Sciatic nerve (tissue), 2 donors: ENCODE measurements at regions not wholly inside any gene's neighbourhood (a gene's known extent, or its start where the extent isn't known, plus 50 kb on each side); places are given as distances from the start of the nearest gene placed in this dataset.

Experiments
- ATAC-seq: fragments of 200-7000 bp; cut with Tn5 transposase; one replicate; pipeline ENCODE4 v1.9.1; 2020; ENCODE audit warnings: mild to moderate bottlenecking, moderate library complexity
- DNase-seq: peaks from one replicate; pipeline ENCODE4 v3.0.0-alpha.2; 2020; ENCODE audit warnings: low spot score
- intact Hi-C: fragments of 100-400 bp; cut with DNase I; formaldehyde crosslinking; loops from one replicate; pipeline ENCODE4 v1.14.2; 2022
- donor health status: DM: no; HTN: no; CAD: no.
- donor health status: DM: no; HTN: no; CAD: no.

DNA sequence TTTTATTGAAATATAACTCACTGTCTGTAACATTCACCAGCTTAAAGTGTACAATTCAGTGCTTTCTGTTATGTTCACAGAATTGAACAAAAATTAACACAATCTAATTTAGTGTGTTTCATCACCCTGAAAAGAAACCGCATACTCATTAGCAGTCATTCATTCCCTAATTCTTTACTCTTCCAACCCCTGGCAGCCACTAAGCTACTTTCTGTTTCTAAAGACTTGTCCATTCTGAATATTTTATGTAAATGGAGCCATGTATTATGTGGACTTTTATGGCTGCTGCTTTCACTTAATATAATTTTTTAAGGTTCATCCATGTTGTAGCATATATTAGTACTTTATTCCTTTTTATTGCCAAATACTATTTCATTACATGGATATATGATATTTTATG, 94.7 kb upstream of the ATP8A1 start:
- no peak for DNase-seq
- no peak for ATAC-seq
- intact Hi-C loops, result no loop called here

DNA sequence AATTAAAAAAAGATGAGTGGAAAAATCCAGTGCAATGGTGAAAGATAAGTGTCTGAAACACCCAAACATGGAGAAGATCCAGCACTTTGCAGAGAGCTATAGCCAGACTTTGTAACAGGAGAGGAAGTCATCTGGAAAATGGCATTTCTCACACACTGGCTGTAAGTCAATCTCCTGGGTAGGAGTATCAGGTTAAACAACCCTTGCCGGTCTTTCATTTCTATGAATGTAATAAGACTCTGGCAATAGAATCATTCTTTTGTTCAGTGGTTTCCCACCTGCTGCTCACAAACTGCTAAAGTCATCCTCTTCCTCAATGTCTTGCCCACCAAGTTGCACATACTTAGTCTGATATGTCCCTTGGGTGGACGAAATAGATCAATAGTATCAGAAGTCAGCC, 94.0 kb upstream of the ATP8A1 start:
- ATAC-seq, result no peak
- DNase-seq, result no peak
- intact Hi-C loops, result no loop called here

DNA sequence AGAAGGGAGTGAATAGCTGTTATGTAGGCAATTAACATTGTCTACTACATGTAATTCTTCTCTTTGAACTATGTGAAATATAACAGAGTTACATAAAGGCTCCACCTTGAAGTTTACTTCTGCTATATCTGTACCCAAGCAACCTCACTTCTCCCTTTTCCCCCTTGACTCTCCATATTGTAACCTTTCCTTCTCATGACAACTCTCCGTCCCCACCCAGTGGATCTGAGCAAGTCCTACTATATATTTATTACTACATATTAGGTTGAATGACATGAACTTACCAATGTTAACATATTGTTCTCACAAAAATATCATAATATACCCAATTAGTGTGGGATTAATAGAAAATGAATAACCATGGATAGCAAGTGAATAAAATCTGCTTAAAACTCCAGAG, 93.2 kb upstream of the ATP8A1 start:
- no peak for DNase-seq
- ATAC-seq, result no peak
- intact Hi-C loops, result no loop called here

DNA sequence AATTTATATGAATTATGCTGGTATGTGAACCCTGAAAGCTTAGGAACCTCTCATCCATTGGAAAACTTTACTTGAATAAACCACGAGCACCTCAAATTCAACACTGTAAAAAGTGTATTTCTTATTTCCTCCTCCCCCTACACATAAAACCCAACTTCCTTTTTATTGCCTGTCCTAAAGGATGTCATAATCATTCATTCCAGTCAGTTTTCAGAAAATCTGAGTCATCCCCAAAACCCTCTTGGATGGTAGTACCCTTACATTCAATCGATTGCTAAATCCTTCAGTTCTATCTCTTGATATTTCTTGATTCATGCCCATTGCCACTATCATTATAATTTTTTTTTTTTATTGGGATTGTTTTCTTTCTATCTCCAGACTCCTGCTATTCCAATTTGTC, 91.1 kb upstream of the ATP8A1 start:
- ATAC-seq (no peak), DNase-seq (no peak)
- intact Hi-C loops, result no loop called here

DNA sequence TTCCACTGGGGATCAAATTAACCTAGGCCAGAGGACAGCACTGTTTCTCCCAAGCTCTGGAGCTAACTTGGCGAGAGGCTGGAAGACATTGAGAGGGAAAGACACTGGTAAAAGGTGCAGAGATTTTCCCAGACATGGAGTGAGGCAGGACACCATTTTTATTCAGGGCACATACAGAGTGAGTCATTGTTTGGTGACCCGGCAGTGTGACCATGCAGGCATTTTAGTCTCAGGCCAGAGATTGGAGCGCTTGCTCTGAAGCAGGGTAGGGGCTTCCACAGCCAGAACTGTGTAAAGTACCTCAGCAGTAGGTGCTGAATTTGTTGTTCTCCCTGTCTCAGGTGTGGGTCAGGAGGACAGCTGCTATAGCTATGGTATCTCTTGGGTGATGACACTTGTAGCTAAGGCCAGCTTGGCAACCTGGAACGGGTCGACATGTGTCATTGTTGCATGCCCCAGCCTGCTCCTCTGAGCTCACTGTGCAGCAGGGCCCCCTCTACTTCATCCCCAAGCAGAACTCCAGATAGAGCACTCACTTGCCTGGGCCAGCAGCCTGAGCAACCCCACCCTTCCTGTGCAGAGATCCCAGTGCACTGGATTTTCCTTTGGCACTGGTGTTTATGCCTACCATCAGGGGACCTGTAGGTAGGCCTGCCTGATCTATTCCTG, 79.8 kb upstream of the ATP8A1 start:
- intact Hi-C loops, result no loop called here
- no peak for ATAC-seq

DNA sequence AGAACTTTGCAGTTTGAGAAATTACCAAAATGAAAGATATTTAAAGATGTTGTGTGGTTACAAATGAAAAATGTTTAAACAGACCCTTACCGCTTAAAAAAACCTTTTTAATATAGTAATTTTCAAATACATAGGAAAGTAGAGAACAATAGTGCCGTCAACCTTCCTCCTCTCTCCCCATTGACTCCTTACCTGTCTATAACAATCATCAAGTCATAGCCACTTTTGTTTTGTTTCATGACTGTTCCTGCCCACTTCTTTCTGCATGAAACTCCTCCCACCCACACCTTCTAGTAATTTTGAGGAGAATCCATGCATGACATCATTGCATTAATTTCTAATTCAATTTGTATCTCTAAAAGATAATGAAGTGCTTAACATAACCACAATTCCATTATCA, 76.5 kb upstream of the ATP8A1 start:
- intact Hi-C loops, result no loop called here
- ATAC-seq, result no peak
- DNase-seq, result no peak

More for the DNA sequence above, 79.8 kb upstream of the ATP8A1 start:
- no peak for DNase-seq

DNA sequence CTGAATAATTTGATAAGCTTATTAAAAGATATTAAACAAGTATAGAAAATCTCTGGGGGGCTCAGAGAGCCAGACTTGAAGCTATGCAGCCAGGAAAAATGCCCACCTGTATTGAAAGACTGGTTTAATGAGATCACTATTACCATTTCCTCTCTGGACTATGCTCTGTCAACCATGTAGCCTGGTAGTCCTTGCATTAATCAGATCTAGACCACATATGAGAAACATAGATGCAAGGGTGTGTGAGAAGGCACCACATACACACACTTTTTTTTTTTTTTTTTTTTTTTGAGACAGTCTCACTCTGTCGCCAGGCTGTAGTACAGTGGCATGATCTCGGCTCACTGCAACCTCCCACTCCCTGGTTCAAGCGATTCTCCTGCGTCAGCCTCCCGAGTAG, 75.9 kb upstream of the ATP8A1 start:
- intact Hi-C loops, result no loop called here
- ATAC-seq (no peak), DNase-seq (no peak)

DNA sequence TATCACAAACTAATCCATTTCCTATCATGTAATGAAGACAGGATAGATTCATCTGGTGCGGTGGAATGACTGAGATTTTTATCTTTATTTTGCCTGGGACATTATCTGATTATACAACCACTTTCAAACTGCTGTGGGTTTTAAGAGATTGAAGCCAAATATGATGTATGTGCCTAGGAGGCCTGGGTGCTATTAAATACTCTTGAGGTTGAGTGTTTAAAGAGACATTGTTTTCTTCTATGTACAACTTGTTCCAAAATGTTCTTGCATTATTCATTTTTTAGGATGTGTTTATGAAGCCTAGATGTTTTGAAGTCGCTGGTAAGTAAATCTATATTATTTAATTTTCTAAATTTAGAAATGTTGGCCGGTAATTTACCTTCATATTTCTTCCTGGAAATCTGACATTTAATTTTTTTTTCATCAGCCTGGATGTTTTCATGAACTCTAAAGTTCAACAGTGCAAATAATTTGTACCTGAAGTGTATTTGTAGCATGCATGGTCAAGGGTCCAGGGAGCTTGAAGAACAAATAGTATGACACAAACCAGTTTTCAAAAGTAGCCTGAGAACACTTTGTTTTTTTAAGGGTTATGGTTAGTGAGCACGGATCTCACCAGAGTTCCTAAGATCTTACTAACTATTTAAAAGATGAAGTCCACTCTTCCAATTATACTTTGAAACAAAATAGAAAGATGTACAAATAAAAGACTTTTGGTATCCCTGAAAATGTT, 72.8 kb upstream of the ATP8A1 start:
- intact Hi-C loops, result no loop called here
- ATAC-seq (no peak), DNase-seq (no peak)

DNA sequence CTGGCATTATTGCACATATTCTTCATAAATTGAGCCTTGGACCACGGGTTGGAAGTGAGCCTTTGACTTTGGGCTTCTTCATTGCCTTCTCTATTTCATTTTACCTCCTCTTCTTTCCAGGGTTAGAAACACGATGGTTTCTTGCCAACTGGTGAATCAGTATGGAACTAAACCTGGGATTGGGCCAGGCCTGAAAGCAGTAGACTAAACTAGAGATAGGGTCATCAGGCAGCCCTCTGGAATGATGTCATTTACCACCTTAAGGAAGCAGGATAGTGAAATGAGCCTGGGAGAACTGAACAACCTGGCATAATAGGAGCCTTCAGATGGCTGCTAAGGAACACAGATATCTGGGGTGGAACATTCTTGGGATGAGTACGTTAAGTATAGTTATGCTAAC, 67.5 kb upstream of the ATP8A1 start:
- no peak for DNase-seq
- intact Hi-C loops, result no loop called here
- no peak for ATAC-seq

DNA sequence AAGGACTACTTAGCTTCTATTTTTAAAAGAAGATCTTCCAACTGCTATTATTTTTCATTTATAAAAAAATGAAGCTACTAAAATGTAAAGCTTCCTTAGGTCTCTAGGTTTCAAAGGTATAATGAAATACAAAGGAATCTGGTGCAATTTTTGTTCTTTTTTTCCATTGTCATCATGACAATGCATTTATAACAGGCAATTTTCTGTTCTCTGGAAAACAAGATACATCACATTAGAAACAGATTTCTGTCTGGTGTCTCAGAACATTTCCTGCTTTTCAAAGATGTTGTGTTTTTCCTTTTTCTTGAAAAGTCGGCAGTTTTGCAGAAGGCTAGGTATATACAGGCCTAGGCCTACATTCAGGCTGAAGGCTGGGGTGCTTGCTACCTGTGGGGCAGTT, 63.6 kb upstream of the ATP8A1 start:
- ATAC-seq (no peak), DNase-seq (no peak)
- intact Hi-C loops, result no loop called here

DNA sequence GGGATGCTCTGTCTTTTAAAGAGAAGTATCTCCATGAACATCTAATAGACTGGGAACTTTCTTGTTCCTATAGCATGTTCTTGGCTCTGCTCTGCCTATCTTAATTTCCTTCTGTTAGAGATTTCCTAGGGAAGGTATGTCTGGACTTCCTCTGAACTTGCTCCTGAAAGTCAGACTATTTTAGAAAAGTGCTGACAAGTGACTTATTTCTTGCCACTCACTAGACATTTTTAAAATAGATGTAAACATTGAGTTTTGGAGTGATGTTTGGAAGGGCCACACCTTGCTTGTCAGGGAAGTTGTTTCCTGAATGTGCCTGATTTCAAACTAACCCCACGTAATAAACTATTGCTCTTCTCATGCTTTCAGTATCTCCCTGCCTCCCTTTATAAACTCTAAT, 62.4 kb upstream of the ATP8A1 start:
- DNase-seq, result no peak
- intact Hi-C loops, result no loop called here
- no peak for ATAC-seq

DNA sequence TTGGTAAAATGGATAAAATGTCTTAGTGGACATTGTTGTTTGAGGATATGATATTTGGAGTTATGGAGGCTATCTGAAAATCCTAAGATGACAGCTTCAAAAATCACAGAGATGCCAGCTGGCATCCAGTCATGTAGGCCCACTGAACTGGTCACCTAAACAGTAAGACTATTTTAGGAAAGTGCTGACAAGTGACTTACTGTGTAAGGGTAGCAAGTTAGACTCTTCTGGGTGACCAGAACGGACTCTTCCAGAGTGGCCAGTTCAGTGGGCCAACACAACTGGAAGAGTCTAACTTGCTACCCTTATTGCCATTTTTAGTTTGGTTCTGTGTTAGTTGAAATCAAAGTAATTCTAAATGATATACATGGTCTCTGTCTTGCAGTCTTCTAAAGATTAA, 61.4 kb upstream of the ATP8A1 start:
- ATAC-seq, result no peak
- intact Hi-C loops, result no loop called here

DNA sequence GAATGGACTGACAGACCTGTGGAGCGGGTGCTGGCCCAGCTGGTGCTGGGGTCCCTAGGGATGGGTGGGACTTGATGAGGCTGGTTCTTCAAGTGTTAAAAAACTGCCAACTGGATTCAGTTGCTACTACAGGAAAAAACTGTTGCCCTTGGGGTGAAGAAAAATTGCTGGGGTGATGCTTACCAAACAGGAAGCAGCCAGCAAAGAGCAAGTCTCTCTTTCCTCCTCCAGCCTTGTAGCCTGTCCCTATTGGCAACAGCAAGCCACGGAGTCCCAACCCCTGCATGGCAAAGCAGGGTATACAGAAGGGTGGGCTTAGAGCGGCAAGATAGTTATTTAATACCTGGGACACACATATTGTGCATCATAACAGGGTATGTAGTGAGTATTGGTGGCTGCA, 60.1 kb upstream of the ATP8A1 start:
- intact Hi-C loops, result no loop called here
- ATAC-seq (no peak), DNase-seq (no peak)

More for the DNA sequence above, 61.4 kb upstream of the ATP8A1 start:
- no peak for DNase-seq

DNA sequence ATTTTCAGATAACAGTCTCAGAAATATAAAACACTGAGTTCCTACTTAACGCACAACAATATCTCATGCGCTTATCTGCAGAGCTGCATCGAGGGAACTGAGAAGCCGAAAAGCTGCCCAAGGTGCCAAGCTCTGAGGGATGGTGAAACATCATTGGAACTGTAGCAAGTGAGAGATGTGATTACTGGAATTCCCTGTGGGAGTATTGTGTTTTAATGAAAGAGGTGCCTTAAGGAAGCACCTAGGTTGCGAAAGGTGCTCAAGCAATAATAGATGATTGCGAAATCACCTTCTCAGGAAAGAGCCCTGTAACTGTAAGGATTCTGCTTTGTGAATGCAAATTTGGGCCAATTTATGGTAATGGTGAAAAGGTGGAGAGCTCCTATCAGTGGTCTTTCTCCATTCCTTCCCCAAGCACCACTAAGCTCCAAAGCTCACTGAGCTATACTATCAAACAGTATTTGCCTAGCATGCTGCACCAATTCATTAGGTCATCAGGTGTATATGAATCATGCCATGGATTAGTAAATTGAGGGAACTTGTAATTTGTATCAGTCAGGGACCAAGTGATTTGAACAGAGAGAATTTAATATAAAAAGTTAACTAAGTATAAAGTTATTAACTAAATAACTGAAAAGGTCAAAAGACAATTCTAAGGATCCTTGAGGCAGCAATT, 59.0 kb upstream of the ATP8A1 start:
- ATAC-seq, result no peak
- intact Hi-C loops, result no loop called here

DNA sequence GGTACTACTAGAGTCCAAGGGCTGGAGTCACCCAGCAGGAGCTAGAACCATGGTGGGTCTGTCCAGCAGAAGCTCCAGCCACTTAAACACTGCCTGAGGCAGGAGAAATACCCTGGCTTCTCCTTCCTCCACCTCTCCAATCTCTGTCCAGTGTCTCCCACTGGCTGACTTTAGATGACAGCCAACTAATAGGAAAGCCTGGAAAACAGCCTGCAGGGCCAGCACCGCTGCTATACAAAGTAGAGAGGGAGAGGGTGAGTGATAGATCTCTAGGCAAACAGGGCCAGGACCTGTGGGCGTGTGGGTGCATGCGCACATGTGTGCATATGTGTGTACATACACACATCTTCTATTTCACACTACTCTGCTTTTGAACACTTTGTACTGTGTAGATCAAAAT, 56.5 kb upstream of the ATP8A1 start:
- ATAC-seq, result no peak
- no peak for DNase-seq
- intact Hi-C loops, result no loop called here

More for the DNA sequence above, 59.0 kb upstream of the ATP8A1 start:
- no peak for DNase-seq

DNA sequence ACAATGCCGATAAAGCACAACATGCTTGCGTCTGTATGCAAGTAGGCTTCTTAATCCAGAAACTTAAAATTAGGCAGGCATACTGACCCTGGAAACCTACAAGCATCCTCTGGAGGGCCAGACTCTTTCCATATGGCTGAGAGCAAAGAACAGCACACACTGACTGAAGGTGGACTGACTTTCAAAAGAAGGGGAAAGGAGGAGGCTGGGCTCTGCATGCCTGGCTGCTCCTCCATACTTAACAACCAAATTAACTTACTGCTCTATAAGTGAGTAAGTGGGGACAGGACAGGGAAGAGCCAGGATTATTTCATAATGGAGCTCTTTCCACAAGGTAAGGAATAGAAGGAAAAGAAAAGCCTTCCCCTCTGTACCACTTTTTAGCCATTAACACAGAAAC, 55.9 kb upstream of the ATP8A1 start:
- ATAC-seq (no peak), DNase-seq (no peak)
- intact Hi-C loops, result no loop called here

DNA sequence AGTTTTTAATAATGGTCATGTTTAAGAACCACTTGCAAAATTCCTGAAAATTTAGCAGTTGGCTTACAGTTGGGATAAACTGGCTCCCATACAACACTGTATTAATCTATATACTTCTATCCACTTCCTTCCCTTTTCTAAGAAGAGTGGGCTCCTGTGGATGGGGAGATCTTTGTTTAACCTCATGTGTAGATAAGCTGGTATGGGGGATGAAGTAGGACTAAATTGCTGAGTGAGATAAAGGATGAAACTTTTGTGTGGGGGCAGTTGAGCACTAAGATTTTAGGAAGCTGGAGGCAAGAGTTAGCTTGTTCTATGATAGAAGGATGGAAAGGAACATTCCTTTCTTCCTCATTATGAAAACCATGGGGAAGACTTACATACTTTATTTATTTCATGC, 54.6 kb upstream of the ATP8A1 start:
- DNase-seq (no peak), ATAC-seq (no peak)
- intact Hi-C loops, result no loop called here

DNA sequence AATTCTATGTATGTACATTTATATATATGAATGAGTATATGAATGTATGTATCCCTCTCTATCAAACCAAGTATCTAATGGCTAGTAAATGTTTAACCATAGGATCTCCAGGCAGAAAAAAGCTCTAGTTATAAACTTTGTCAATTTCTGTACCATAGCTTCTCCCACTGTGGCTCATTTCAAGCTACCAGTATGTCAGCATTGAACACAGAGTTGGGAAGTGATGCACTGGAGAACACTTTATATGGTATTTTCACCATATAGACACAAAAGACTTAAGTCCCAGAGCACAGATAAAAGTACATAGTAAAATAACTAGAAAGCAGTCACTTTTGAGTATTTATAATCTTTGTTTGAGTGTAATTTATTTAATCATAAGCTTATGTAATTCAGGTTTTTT, 53.9 kb upstream of the ATP8A1 start:
- intact Hi-C loops, result no loop called here
- ATAC-seq, result no peak
- DNase-seq, result no peak

DNA sequence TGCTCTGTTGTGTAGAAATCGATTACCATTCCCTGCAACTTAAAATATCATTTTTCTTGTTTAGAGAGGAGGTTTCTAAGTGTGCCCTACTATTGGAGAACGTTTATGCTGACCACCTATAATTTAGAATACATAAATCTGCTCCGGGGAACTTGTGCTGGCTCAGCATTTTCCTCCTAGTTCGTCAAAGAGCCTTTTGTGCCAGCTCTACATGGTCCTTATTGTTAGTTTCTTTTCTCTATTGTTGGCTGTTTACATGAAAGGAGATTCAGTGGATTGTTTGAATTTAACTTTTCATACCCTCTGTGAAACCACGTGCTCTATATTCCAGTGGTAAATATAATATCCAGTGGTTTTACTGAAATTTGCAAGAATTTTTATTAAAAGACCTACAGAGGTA, 53.4 kb upstream of the ATP8A1 start:
- peak; percentile 58 for ATAC-seq

DNA sequence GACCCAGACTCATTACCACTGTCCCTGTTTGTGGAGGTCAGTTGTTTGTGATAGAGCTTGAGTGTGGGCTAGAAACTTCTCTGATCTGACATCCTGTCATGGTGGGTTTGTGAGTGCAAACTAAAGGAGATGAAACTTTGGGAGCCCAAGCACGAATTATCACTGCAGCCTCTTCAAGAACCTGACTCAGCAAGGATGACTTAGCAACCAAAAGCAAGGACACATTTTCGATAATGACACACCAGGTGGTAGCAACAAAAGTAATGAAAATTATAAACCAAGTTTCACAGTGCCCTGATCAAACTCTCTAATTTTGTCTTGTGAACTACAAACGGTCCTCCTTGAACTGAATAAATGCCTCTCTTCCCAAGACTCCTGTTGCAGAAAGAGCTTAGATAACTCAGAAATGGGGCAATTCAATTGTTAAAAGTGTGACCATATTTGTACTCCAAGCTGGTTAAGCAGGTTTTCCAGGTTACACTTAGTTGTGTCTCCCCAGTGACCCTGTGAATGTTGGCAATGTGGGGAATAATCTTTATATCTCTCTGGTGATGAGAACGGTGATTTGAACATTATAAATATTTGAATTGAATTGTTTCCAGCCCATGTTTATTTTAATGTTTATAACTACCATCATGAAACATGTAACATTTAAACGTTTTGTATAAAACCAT, 52.6 kb upstream of the ATP8A1 start:
- ATAC-seq, result no peak
- DNase-seq, result no peak
- intact Hi-C loops, result no loop called here

More for the DNA sequence above, 53.4 kb upstream of the ATP8A1 start:
- intact Hi-C loops, result no loop called here
- no peak for DNase-seq
